UCSD-AML1 (cell line): ENCODE measurements at regions not wholly inside any gene's neighbourhood (a gene's known extent, or its start where the extent isn't known, plus 50 kb on each side); places are given as distances from the start of the nearest gene placed in this dataset.
"Not testable (repeated sequence)": the region's sequence is repeated elsewhere in the genome, so short reads cannot be mapped to it uniquely, and the experiment has no call there.

Experiments used
- DNase-seq: peaks from one replicate; lab custom pipeline; 2025; ENCODE audit not compliant: unreplicated experiment; lab: John Stamatoyannopoulos, UW

DNA sequence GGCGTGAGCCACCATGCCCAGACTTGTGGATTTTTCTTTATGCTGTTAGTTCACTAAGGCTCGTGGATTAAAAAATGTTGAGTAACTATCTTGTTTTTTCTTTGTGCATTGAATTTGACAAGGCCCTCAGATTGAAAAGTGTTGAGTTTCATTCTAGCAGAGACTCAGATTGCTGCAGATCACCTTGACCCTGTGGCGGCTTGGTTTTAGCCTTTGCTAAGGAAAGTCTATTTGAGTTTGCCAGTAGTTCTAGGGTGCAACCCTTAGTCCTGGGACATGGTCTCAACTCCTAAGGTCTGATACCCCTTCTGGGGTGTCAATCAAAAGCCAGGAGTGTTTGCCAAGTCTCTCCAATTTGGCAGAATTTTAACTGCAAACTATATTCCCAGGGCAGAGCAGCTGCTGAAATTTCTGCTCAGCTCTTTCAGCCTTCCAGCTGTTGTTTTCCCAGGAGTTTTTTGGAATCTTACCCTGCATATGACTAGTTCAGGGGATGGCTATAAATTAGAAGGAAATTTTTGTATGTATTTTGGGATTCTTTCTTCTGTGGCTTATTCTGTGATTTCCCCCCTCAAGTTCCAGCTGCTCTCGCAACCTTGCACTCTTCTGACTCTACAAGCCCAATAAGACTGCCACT lies 84.3 kb upstream of the HAND1 start:
- no peak for DNase-seq

DNA sequence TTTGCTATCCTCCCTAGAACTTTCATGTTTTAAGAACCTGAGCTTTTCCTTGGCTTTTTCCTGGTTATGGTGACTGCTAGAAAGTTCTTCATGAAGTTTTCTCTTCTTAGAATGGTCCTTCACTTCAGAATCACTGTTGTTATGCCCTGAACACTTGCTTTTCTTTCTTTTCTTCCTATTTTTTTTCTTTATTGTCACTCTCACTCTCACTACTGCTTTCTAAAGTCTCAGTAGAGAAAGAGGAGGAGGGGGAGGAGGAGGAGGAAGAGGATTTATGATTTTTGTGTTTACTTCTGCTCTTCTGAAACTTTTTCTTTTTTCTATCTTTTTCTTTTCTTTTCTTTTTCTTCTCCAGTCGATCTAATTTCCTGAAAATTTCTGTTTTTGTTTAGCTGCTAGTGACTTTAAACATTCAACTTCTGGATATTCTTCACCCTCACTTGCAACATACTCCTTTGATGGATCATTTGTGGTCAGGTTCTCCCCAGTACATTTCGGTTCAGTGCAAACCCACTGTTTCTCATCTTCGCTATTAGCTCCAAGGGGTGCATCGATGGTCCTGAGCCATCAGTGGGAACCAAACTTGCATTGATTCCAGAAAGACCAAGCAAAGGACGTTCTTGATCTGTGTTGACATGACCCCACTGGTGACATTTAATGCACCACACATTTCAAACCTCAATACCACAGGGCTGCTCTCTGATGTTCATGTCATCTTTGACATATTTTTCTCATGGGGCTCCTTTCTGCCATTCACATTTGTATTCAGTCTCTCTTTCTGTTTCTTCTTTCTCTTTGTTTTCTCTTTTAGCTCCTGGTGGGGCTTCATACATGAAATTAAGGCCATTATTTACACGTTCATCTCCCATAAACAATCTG lies 81.6 kb upstream of the HAND1 start:
- no peak for DNase-seq

GRCh38 chr5:154557548-154557947 lies 79.5 kb upstream of the HAND1 start:
- no peak for DNase-seq

GRCh38 chr5:154547551-154547950 lies 69.5 kb upstream of the HAND1 start:
- no peak for DNase-seq

DNA sequence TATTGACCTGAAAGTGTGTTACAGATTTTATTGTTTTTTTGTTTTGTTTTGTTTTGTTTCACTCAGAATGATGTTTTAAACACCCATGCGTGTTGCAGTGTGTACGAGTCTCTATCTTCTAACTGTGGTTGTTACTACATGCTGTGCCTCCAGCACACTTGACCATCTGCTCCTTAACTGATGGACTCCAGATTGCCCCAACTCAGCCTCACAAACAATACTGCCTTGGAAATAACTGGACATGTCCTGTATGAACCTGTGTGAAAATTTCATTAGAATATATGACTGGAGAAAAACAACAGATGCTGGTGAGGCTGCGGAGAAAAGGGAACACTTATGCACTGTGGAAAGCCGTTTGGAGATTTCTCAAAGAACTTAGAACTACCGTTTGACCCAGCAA lies 68.7 kb upstream of the HAND1 start:
- no peak for DNase-seq

DNA sequence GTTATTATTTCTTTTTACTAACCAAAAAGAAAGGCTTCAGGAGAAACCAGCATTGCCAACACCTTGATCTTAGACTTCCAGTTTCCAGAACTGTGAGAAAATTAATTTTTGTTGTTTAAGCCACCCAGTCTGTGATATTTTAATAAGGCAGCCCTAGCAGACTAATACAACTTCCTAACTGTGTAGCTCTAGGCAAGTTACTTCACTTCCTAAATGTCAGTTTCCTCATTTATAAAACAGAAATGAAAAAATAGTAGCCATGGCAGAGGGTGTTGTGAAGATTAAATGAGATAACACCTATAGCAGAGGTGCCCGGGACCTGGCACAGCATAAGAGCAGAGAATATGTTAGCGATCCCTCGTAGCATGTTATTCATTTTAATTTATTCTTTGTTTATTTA lies 66.6 kb upstream of the HAND1 start:
- no peak for DNase-seq

DNA sequence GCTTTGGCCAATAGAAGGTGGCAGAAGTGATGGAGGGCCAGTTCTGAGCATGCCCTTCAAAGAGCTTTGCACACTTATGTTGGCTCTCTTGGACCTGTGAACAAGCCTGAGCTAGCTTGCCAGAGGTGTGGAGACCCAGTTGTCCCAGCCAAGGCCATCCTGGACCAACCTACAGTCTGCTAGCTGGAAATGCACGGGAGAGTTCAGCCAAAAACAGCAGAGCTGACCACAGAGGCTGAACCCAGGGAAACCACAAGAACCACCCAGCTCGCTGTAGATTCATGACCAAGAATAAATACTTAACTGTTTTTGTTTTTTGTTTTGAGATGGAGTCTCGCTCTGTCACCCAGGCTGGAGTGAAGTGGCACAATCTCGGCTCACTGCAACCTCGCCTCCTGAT lies 65.4 kb upstream of the HAND1 start:
- DNase-seq: no peak

GRCh38 chr5:154542581-154542980 lies 64.6 kb upstream of the HAND1 start:
- no peak for DNase-seq

DNA sequence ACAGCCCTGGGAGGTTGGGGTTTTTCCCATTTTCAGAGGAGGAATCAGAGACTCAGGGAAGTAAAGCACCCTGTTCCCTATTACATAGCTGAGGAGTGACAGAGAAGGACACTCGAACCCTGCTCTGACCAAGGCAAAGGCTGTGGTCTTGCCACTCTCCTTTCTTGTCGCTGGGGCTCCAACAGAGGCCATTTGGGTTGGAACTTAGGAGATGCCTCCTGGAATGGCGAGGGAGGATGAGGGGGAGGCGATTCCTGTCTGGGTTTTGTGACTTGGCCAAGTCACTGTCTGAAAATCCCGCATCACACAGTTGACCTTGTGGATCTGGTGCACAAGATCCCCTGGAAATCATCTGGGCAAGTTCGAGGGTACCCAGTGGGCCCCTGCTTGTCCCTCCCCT lies 64.0 kb upstream of the HAND1 start:
- DNase-seq: no peak

GRCh38 chr5:154541553-154541952 lies 63.5 kb upstream of the HAND1 start:
- no peak for DNase-seq

DNA sequence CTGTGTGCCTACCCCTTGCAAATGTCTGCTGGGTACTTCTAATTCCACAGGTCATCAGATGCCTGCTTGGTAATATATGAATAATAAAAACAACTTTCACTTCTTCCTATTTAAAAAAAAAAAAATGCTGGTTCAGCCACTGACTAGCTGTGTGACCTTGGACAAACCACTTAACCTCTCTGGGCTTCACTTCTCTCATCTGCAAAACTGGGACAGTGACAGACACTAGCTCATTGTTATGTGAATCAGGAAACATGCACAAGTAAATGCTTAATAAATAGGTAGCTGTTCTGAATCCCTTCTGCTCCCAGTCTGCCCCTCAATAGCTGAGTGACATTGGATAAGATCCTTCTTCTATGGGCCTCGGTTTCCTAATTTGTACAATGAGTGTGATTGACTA lies 62.6 kb upstream of the HAND1 start:
- no peak for DNase-seq

DNA sequence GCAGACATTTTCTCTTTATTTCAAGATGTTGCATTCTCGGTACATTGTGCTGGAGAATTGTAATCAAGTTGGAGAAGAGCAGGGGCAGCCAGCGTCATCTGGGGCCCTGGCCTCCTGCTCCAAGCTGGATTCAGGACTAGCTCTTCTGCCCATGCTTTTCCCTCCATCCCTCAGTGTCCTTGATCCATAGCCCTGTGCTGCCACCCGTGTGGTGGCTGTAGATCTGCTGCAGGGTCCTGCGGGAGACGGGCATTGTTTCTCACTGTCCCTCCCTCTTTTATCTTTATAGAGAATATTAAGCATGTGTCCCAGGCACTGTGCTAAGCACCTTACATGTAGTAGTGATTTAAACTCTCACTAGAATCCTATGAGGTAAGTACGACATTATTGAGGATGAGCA lies 60.5 kb upstream of the HAND1 start:
- DNase-seq: no peak

- DNase-seq: not testable (repeated sequence)
These were observed 58.4 kb upstream of the HAND1 start for GRCh38 chr5:154536439-154536838.

GRCh38 chr5:154535535-154535934 lies 57.5 kb upstream of the HAND1 start:
- DNase-seq: no peak

DNA sequence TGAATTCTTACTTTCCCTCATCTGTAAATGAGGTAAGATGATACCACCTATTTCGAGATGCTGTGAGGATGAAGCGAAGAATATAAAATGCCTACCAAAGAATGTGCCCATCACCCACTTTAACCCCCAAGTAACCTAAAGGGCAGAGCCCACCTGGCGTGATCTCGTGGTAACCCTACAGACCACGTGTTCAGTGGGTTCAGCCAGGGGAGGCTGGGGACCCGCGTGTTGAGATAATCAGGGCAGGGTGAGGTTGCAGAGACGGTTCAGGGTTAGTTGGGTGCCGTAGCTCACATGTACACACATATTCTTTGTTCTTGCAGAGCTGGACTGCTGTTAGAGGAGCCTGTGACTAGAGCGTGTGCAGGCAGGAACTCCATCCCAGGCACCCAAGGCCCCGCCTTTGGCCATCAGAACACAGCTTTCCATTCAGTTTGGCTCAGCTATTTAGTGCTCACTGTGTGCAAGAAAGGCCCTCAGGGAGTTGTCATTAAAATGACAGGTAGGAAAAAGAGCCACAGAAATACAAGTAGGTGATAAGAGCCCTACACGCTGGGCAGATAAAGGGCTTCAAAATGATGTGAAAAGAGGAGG lies 56.5 kb upstream of the HAND1 start:
- DNase-seq: no peak

DNA sequence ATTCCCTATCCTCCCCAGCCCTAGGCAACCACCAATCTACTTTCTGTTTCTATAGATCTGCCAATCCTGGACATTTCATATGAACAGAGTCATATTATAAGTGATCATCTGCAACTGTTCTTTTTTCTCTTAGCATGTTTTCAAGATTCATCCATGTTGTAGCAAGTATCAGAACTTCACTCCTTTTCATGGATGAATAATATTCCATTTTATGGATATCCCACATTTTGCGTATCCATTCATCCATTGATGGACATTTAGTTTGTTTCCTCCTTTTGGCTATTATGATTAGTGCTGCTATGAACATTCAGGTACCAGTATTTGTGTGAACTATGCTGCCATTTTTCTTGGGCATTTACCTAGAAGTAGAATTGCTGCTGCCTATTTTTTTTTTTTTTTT lies 51.3 kb upstream of the HAND1 start:
- no peak for DNase-seq

DNA sequence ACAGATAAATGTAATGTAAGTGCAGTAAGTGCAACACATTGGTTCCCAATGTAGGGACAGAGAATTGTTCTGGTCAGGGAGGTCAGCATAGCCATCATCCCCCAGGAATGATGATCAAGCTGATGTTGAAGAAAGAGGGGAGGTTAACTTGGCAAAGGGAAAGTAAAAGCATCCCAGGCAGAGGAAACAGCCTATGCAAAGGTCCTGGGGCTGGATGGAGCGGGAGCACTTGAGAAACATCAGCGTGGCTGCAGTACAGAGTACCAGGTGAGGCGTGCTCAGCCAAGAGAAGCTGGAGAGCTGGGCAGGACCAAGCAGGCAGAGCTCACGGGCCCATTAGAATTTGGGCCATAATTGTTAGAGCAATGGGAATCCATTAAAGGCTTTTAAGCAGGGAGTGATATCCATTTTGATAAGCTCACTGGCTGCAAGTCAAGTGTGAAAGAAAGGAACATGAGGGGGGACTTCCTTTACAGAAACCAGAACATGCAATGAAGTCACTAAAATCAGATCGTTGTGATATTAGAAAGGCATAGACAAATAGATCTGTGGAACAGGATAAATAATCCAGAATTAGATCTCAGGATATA lies 50.1 kb upstream of the HAND1 start:
- DNase-seq: no peak
